A673 (cell line): ENCODE measurements at regions not wholly inside any gene's neighbourhood (a gene's known extent, or its start where the extent isn't known, plus 50 kb on each side); places are given as distances from the start of the nearest gene placed in this dataset.

Source experiments
- BruUV-seq: library from RNA; stranded (reverse); fragments of 400-500 nt; replicated peaks from 2 replicates; lab custom pipeline; 2021; lab: Mats Ljungman, UMichigan
- CTCF ChIA-PET: fragments of 300-600 bp; sonication (Branson Sonifier 250); formaldehyde crosslinking; loops from one replicate; lab custom pipeline; 2022; ENCODE audit warnings: antibody characterized with exemption; lab: Charles Lee
- POLR2A ChIA-PET: fragments of 300-600 bp; sonication (Branson Sonifier 250); formaldehyde crosslinking; loops from one replicate; lab custom pipeline; 2022; ENCODE audit warnings: antibody characterized with exemption; ENCODE audit not compliant: low non-redundant PET; lab: Charles Lee
- DNase-seq: peaks from one replicate; pipeline ENCODE4 v3.0.0-alpha.2; 2015; ENCODE audit warnings: low spot score
- H3K27ac ChIP-seq: fragments of 200-600 bp; sonication (generic); 2 replicates; pipeline ENCODE4 v1.5.1; 2016; ENCODE audit warnings: mixed run types, low read depth, mild to moderate bottlenecking, mixed read lengths, antibody characterized with exemption, low read length; ENCODE audit not compliant: poor library complexity, severe bottlenecking
- H3K27me3 ChIP-seq: fragments of 200-600 bp; sonication (generic); replicated peaks from 2 replicates; pipeline ENCODE4 v1.6.1; 2017; ENCODE audit warnings: mixed run types, low read depth, mild to moderate bottlenecking, mixed read lengths, antibody characterized with exemption, low read length; ENCODE audit not compliant: insufficient read depth, poor library complexity
- H3K36me3 ChIP-seq: fragments of 200-600 bp; sonication (generic); 2 replicates; pipeline ENCODE4 v1.6.1; 2016; ENCODE audit warnings: mixed run types, mild to moderate bottlenecking, mixed read lengths, antibody characterized with exemption, low read length; ENCODE audit not compliant: insufficient read depth, poor library complexity, severe bottlenecking
- H3K4me1 ChIP-seq: fragments of 200-600 bp; sonication (generic); 2 replicates; pipeline ENCODE4 v1.6.1; 2017; ENCODE audit warnings: mixed run types, mild to moderate bottlenecking, mixed read lengths, antibody characterized with exemption, low read length; ENCODE audit not compliant: insufficient read depth, poor library complexity, severe bottlenecking
- H3K4me3 ChIP-seq: fragments of 200-600 bp; sonication (generic); 2 replicates; pipeline ENCODE4 v1.5.1; 2016; ENCODE audit warnings: low read depth, mixed run types, mild to moderate bottlenecking, mixed read lengths, low read length; ENCODE audit not compliant: poor library complexity, severe bottlenecking
- H3K9me3 ChIP-seq: fragments of 200-600 bp; sonication (generic); 2 replicates; pipeline ENCODE4 v1.6.1; 2016; ENCODE audit warnings: mixed run types, low read depth, mild to moderate bottlenecking, mixed read lengths, antibody characterized with exemption, low read length; ENCODE audit not compliant: poor library complexity, severe bottlenecking
- CTCF ChIP-seq: fragments of 300-800, 200-600 bp; sonication (generic); conservative IDR thresholded peaks from 2 replicates; pipeline ENCODE4 v1.5.1; 2017; ENCODE audit warnings: low read depth, mild to moderate bottlenecking, antibody characterized with exemption, low read length, moderate library complexity, mixed read lengths
- EZH2 ChIP-seq: fragments of 200-600 bp; sonication (generic); IDR thresholded peaks from 2 replicates; pipeline ENCODE4 v1.6.1; 2017; ENCODE audit warnings: borderline replicate concordance, low read depth, mild to moderate bottlenecking, mixed read lengths, antibody characterized with exemption, low read length; ENCODE audit not compliant: poor library complexity, severe bottlenecking
- intact Hi-C: fragments of 100-400 bp; cut with micrococcal nuclease; formaldehyde crosslinking; loops from one replicate; pipeline ENCODE4 v1.10.0; 2022; ENCODE audit not compliant: unreplicated experiment

- no peaks in the 10 kb centered on the region for H3K9me3 ChIP-seq
- H3K27me3 ChIP-seq: no peaks in the 10 kb centered on the region
- TF ChIP-seq EZH2 (no peak), CTCF (no peak)
- no TSS peak for BruUV-seq
- no peaks in the 10 kb centered on the region for H3K4me1 ChIP-seq
- intact Hi-C loops: no loop called here
- H3K27ac ChIP-seq: no peak overlapping the region
- CTCF ChIA-PET: no interaction called here
- DNase-seq: no peak
- no peaks in the 10 kb centered on the region for H3K36me3 ChIP-seq
- POLR2A ChIA-PET: no interaction called here
- no peak overlapping the region for H3K4me3 ChIP-seq
Measured at GRCh38 chr5:34496701-34497469, 159.2 kb upstream of the RAI14 start.

- H3K4me3 ChIP-seq: no peak overlapping the region
- H3K27me3 ChIP-seq: no peaks in the 10 kb centered on the region
- DNase-seq: no peak
- H3K4me1 ChIP-seq: no peaks in the 10 kb centered on the region
- H3K9me3 ChIP-seq: no peaks in the 10 kb centered on the region
- no peaks in the 10 kb centered on the region for H3K36me3 ChIP-seq
- ChIA-PET POLR2A (no interaction called here), CTCF (no interaction called here)
- no TSS peak for BruUV-seq
- no peak overlapping the region for H3K27ac ChIP-seq
- intact Hi-C loops: no loop called here
- TF ChIP-seq EZH2 (no peak), CTCF (no peak)
Measured at GRCh38 chr5:34497470-34497808, 158.7 kb upstream of the RAI14 start.

- no peaks in the 10 kb centered on the region for H3K36me3 ChIP-seq
- no peak overlapping the region for H3K27ac ChIP-seq
- BruUV-seq: no TSS peak
- DNase-seq: no peak
- TF ChIP-seq EZH2: no peak
- no peak for TF ChIP-seq CTCF
- H3K27me3 ChIP-seq: no peaks in the 10 kb centered on the region
- intact Hi-C loops: no loop called here
- H3K4me3 ChIP-seq: no peak overlapping the region
- ChIA-PET POLR2A (no interaction called here), CTCF (no interaction called here)
- H3K9me3 ChIP-seq: no peaks in the 10 kb centered on the region
- H3K4me1 ChIP-seq: peaks cover under 1% of the 10 kb centered on the region
Measured at GRCh38 chr5:34498572-34498971, 157.6 kb upstream of the RAI14 start.
